Bronchial epithelial cell (primary cell): ENCODE measurements at regions not wholly inside any gene's neighbourhood (a gene's known extent, or its start where the extent isn't known, plus 50 kb on each side); places are given as distances from the start of the nearest gene placed in this dataset.

Source experiments
- DNase-seq: peaks from one replicate; pipeline ENCODE4 v3.0.0-alpha.2; 2010; ENCODE audit warnings: low read depth
- FAIRE-seq: peaks from 2 replicates; lab custom pipeline; 2011; peaks lifted over from hg19 to GRCh38; lab: Jason Lieb, UNC
- H3K27me3 ChIP-seq: 2 replicates; pipeline ENCODE4 v1.5.1; 2011; ENCODE audit warnings: low read length; ENCODE audit not compliant: control insufficient read depth, insufficient read depth
- H3K36me3 ChIP-seq: 2 replicates; pipeline ENCODE4 v1.5.1; 2011; ENCODE audit warnings: low read length; ENCODE audit not compliant: control insufficient read depth, insufficient read depth
- H3K4me3 ChIP-seq: 2 replicates; pipeline ENCODE4 v1.5.1; 2011; ENCODE audit warnings: mild to moderate bottlenecking, low read depth, low read length, control low read depth
- TF ChIP-seq, protein P1 (sequence below): IDR thresholded peaks from 2 replicates; pipeline ENCODE4 v1.5.1; 2011; ENCODE audit warnings: mild to moderate bottlenecking, moderate library complexity, low read length, control low read depth, inconsistent platforms; ENCODE audit not compliant: insufficient read depth, severe bottlenecking

- DNase-seq (no peak), FAIRE-seq (no peak)
- TF ChIP-seq, protein P1, sequence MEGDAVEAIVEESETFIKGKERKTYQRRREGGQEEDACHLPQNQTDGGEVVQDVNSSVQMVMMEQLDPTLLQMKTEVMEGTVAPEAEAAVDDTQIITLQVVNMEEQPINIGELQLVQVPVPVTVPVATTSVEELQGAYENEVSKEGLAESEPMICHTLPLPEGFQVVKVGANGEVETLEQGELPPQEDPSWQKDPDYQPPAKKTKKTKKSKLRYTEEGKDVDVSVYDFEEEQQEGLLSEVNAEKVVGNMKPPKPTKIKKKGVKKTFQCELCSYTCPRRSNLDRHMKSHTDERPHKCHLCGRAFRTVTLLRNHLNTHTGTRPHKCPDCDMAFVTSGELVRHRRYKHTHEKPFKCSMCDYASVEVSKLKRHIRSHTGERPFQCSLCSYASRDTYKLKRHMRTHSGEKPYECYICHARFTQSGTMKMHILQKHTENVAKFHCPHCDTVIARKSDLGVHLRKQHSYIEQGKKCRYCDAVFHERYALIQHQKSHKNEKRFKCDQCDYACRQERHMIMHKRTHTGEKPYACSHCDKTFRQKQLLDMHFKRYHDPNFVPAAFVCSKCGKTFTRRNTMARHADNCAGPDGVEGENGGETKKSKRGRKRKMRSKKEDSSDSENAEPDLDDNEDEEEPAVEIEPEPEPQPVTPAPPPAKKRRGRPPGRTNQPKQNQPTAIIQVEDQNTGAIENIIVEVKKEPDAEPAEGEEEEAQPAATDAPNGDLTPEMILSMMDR, result no peak
- no peak overlapping the region for H3K4me3 ChIP-seq
- no peaks in the 10 kb centered on the region for H3K36me3 ChIP-seq
- peaks cover 2% of the 10 kb centered on the region for H3K27me3 ChIP-seq
Observed at GRCh38 chr21:33162436-33162951, 67.2 kb upstream of the IFNAR2 start.

- no peak overlapping the region for H3K4me3 ChIP-seq
- peaks cover 2% of the 10 kb centered on the region for H3K27me3 ChIP-seq
- DNase-seq (peak; percentile 68), FAIRE-seq (no peak)
- TF ChIP-seq, protein P1, result no peak
- H3K36me3 ChIP-seq, result no peaks in the 10 kb centered on the region
Observed at GRCh38 chr21:33168886-33169285, 60.9 kb upstream of the IFNAR2 start.

GRCh38 chr21:33169359-33169758 lies 60.4 kb upstream of the IFNAR2 start:
- FAIRE-seq, result no peak
- TF ChIP-seq, protein P1, result no peak
- Histone ChIP-seq H3K4me3 (no peak overlapping the region), H3K27me3 (peaks cover 2% of the 10 kb centered on the region), H3K36me3 (no peaks in the 10 kb centered on the region)
- DNase-seq, result no peak

DNA sequence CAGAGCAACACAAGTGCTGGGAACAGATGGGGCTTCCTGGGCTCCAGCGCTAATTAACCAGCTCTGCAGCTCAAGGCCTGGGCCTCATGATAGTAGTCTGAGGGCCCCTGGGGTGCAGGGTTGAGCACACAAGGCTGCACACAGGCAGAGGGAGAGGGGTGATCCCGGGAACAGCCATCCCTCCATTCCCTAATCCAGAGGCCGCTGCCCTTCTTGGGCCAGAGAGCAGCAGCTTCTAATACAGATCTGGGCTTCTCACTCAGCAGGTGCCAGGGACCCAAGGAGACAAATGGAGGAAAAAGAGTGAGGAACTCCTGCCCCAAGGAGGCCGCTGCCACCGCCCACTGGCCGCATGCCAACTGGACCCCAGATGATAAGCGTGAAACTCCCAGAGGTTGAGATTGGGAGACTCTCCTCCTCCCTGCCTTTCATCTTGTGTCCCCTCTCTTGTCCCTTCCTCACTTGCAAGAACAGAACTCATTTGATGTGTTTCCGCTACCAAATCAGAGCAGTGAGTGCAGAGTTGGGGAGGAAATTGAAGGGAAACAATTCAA lies 58.0 kb upstream of the IFNAR2 start:
- H3K4me3 ChIP-seq, result no peak overlapping the region
- TF ChIP-seq, protein P1, result no peak
- DNase-seq (no peak), FAIRE-seq (no peak)
- H3K36me3 ChIP-seq, result no peaks in the 10 kb centered on the region
- peaks cover 2% of the 10 kb centered on the region for H3K27me3 ChIP-seq

GRCh38 chr21:33174756-33175155 lies 55.0 kb upstream of the IFNAR2 start:
- DNase-seq, result no peak
- H3K36me3 ChIP-seq, result no peaks in the 10 kb centered on the region
- H3K27me3 ChIP-seq, result no peaks in the 10 kb centered on the region
- no peak overlapping the region for H3K4me3 ChIP-seq
- TF ChIP-seq, protein P1, result no peak
- no peak for FAIRE-seq
